ENCODE measurements at regions not wholly inside any gene's neighbourhood (a gene's known extent, or its start where the extent isn't known, plus 50 kb on each side); places are given as distances from the start of the nearest gene placed in this dataset.

DNA sequence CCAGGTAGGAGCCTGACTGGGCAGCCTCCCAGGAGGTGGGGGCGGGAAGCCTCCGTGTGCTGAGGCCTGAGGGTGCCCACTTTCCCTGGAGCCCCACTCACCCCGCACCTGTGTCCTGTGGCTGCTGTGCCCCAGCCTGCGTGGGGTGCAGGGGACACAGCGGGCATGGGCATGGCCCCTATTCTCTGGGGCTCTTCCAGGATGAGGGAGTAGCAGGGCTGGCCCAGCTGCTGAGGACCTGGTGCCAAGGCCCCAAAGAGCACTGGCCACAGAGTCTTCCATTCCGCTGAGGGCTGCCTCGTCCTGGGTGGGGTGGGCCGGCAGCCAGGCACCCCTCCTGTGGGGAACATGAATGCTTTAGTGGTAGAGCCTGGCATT is 51.7 kb upstream of the SORCS2 start:
- TF ChIP-seq ZNF544 (tag by site-specific recombination; IDR thresholded peaks at IDR 0.05) (no peak), TCF7L2 (IDR thresholded peaks at IDR 0.05; ENCODE audit: borderline replicate concordance, low read depth, low read length) (no peak)
- TF ChIP-seq, protein P1, sequence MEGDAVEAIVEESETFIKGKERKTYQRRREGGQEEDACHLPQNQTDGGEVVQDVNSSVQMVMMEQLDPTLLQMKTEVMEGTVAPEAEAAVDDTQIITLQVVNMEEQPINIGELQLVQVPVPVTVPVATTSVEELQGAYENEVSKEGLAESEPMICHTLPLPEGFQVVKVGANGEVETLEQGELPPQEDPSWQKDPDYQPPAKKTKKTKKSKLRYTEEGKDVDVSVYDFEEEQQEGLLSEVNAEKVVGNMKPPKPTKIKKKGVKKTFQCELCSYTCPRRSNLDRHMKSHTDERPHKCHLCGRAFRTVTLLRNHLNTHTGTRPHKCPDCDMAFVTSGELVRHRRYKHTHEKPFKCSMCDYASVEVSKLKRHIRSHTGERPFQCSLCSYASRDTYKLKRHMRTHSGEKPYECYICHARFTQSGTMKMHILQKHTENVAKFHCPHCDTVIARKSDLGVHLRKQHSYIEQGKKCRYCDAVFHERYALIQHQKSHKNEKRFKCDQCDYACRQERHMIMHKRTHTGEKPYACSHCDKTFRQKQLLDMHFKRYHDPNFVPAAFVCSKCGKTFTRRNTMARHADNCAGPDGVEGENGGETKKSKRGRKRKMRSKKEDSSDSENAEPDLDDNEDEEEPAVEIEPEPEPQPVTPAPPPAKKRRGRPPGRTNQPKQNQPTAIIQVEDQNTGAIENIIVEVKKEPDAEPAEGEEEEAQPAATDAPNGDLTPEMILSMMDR (tag by site-specific recombination; IDR thresholded peaks at IDR 0.05) = no peak
- TF ChIP-seq, protein P2, sequence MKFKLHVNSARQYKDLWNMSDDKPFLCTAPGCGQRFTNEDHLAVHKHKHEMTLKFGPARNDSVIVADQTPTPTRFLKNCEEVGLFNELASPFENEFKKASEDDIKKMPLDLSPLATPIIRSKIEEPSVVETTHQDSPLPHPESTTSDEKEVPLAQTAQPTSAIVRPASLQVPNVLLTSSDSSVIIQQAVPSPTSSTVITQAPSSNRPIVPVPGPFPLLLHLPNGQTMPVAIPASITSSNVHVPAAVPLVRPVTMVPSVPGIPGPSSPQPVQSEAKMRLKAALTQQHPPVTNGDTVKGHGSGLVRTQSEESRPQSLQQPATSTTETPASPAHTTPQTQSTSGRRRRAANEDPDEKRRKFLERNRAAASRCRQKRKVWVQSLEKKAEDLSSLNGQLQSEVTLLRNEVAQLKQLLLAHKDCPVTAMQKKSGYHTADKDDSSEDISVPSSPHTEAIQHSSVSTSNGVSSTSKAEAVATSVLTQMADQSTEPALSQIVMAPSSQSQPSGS (tag by site-specific recombination; IDR thresholded peaks at IDR 0.05; ENCODE audit: low read depth) = no peak
